Loucy (cell line): ENCODE measurements at regions not wholly inside any gene's neighbourhood (a gene's known extent, or its start where the extent isn't known, plus 50 kb on each side); places are given as distances from the start of the nearest gene placed in this dataset.

ENCODE experiments used
- H2AFZ ChIP-seq: fragments of 200-600 bp; sonication (generic); 2 replicates; pipeline ENCODE4 v1.6.0; 2016; ENCODE audit warnings: antibody characterized with exemption, mild to moderate bottlenecking, low read length, moderate library complexity
- H3F3A ChIP-seq: fragments of 200-600 bp; 2 replicates; pipeline ENCODE4 v1.6.0; 2016; ENCODE audit warnings: antibody characterized with exemption, low read depth, mild to moderate bottlenecking
- H3K27me3 ChIP-seq: fragments of 200-600 bp; sonication (generic); 2 replicates; pipeline ENCODE4 v1.6.1; 2014; ENCODE audit warnings: low read length, mild to moderate bottlenecking; ENCODE audit not compliant: insufficient read depth, poor library complexity, severe bottlenecking
- H3K36me3 ChIP-seq: fragments of 200-600 bp; sonication (generic); 2 replicates; pipeline ENCODE4 v1.6.1; 2016; ENCODE audit warnings: low read length; ENCODE audit not compliant: insufficient read depth
- H3K4me1 ChIP-seq: fragments of 200-600 bp; sonication (generic); 2 replicates; pipeline ENCODE4 v1.5.1; 2014; ENCODE audit warnings: low read length, mild to moderate bottlenecking; ENCODE audit not compliant: insufficient read depth, poor library complexity, severe bottlenecking
- H3K4me2 ChIP-seq: fragments of 200-600 bp; sonication (generic); 2 replicates; pipeline ENCODE4 v1.6.0; 2014; ENCODE audit warnings: antibody characterized with exemption, low read length, low read depth, mild to moderate bottlenecking; ENCODE audit not compliant: poor library complexity, severe bottlenecking
- H3K4me3 ChIP-seq: fragments of 200-600 bp; sonication (generic); 2 replicates; pipeline ENCODE4 v1.5.1; 2014; ENCODE audit warnings: low read length, mild to moderate bottlenecking, mixed read lengths; ENCODE audit not compliant: poor library complexity, severe bottlenecking
- H3K79me2 ChIP-seq: fragments of 200-600 bp; sonication (generic); 2 replicates; pipeline ENCODE4 v1.6.1; 2014; ENCODE audit warnings: low read length; ENCODE audit not compliant: insufficient read depth
- H3K9ac ChIP-seq: fragments of 200-600 bp; sonication (generic); 2 replicates; pipeline ENCODE4 v1.6.0; 2014; ENCODE audit warnings: mild to moderate bottlenecking, low read depth, low read length, moderate library complexity; ENCODE audit not compliant: poor library complexity, severe bottlenecking
- H3K9me2 ChIP-seq: fragments of 200-600 bp; sonication (generic); replicated peaks from 2 replicates; pipeline ENCODE4 v1.6.1; 2016; ENCODE audit warnings: low read depth, low read length, mixed read lengths
- H3K9me3 ChIP-seq: fragments of 200-600 bp; sonication (generic); 2 replicates; pipeline ENCODE4 v1.6.1; 2014; ENCODE audit warnings: mild to moderate bottlenecking, antibody characterized with exemption, low read length, low read depth; ENCODE audit not compliant: insufficient read depth
- H4K20me1 ChIP-seq: fragments of 200-600 bp; sonication (generic); 2 replicates; pipeline ENCODE4 v1.6.0; 2014; ENCODE audit warnings: antibody characterized with exemption, low read length, mild to moderate bottlenecking; ENCODE audit not compliant: insufficient read depth, poor library complexity, severe bottlenecking
- EZH2phosphoT487 ChIP-seq: fragments of 200-600 bp; IDR thresholded peaks from 2 replicates; pipeline ENCODE4 v1.6.1; 2018; ENCODE audit warnings: antibody characterized with exemption, mild to moderate bottlenecking, moderate library complexity, borderline replicate concordance
- TF ChIP-seq, protein P1 (sequence below): fragments of 200-600 bp; sonication (generic); conservative IDR thresholded peaks from 2 replicates; pipeline ENCODE4 v1.5.1; 2014; ENCODE audit warnings: mild to moderate bottlenecking, antibody characterized with exemption, low read length

DNA sequence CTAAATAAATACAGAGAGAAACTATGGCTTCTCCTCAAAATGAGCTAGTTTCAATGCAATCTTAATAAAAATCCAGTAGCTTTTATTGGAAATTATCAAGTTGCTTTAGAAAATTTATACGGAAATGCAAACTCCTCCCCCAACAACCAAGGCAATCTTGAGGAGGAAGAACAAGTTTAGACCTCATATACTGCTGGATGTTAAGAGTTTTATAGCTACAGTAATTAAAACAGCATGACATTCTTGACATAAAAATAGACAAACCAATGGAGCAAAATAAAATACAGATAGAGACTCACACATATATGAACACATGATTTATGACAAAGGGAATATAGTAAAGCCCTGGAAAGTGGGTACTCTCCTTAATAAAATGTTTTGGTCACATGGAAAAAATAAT is 368.7 kb downstream of the C12orf75 start:
- Histone ChIP-seq H3K9ac (no peak overlapping the region), H3K36me3 (no peaks in the 10 kb centered on the region), H3K4me1 (no peaks in the 10 kb centered on the region), H3F3A (no peaks in the 10 kb centered on the region), H4K20me1 (no peaks in the 10 kb centered on the region), H3K9me2 (no peaks in the 10 kb centered on the region), H3K9me3 (no peaks in the 10 kb centered on the region), H3K4me3 (no peak overlapping the region), H2AFZ (no peak overlapping the region), H3K79me2 (no peaks in the 10 kb centered on the region), H3K4me2 (no peak overlapping the region), H3K27me3 (no peaks in the 10 kb centered on the region)
- TF ChIP-seq, protein P1, sequence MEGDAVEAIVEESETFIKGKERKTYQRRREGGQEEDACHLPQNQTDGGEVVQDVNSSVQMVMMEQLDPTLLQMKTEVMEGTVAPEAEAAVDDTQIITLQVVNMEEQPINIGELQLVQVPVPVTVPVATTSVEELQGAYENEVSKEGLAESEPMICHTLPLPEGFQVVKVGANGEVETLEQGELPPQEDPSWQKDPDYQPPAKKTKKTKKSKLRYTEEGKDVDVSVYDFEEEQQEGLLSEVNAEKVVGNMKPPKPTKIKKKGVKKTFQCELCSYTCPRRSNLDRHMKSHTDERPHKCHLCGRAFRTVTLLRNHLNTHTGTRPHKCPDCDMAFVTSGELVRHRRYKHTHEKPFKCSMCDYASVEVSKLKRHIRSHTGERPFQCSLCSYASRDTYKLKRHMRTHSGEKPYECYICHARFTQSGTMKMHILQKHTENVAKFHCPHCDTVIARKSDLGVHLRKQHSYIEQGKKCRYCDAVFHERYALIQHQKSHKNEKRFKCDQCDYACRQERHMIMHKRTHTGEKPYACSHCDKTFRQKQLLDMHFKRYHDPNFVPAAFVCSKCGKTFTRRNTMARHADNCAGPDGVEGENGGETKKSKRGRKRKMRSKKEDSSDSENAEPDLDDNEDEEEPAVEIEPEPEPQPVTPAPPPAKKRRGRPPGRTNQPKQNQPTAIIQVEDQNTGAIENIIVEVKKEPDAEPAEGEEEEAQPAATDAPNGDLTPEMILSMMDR: no peak
- TF ChIP-seq EZH2phosphoT487: no peak

DNA sequence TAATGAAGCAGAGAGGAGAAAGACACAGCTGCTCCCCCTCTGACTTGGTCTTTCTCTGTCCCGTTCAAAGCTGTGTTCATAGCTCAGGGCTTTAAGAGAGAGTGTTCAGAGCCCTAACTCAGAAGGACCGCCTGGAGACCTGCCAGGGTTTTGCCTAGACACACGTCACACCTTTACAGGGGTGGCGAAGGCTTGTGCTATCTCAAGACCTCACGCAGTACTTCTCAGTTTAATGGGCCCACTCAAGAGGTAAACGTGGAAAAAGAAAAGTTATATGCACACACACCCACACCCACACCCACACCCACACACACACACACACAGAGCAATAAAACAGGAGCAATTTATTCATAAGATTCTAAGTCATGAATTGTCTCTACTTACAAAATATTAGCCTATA is 374.3 kb downstream of the C12orf75 start:
- H3K36me3 ChIP-seq: no peaks in the 10 kb centered on the region
- no peak overlapping the region for H2AFZ ChIP-seq
- H4K20me1 ChIP-seq: no peaks in the 10 kb centered on the region
- H3F3A ChIP-seq: no peaks in the 10 kb centered on the region
- no peaks in the 10 kb centered on the region for H3K27me3 ChIP-seq
- H3K4me2 ChIP-seq: no peak overlapping the region
- H3K9me2 ChIP-seq: no peaks in the 10 kb centered on the region
- H3K9me3 ChIP-seq: no peaks in the 10 kb centered on the region
- H3K79me2 ChIP-seq: no peaks in the 10 kb centered on the region
- H3K9ac ChIP-seq: no peak overlapping the region
- no peak overlapping the region for H3K4me3 ChIP-seq
- no peaks in the 10 kb centered on the region for H3K4me1 ChIP-seq
- TF ChIP-seq, protein P1: no peak
- TF ChIP-seq EZH2phosphoT487: no peak

DNA sequence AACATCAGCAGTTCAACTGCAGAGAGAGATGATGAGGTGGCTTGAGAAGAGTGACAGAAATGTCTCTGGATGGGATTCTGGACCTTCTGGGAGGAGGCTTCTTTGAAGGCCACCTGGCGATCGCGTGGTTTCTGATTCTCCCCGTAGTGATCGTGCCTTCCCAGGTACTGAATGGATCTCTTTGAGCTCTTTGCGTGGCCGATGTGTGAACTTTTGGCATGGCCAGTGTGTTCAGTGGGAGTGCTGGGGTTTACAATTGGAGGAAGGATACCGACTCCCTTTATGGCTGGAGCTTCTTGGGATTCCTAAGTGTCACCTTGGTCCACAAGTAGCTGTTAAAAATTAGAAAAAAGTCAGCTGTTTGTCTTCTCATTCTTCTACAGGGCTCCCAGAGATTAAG is 374.7 kb downstream of the C12orf75 start:
- Histone ChIP-seq H3K9me3 (no peaks in the 10 kb centered on the region), H4K20me1 (no peaks in the 10 kb centered on the region), H3K9me2 (no peaks in the 10 kb centered on the region), H3K27me3 (no peaks in the 10 kb centered on the region), H3K36me3 (no peaks in the 10 kb centered on the region), H3K4me3 (no peak overlapping the region), H3K79me2 (no peaks in the 10 kb centered on the region), H3K4me1 (no peaks in the 10 kb centered on the region), H2AFZ (no peak overlapping the region), H3K4me2 (no peak overlapping the region), H3F3A (no peaks in the 10 kb centered on the region), H3K9ac (no peak overlapping the region)
- no peak for TF ChIP-seq EZH2phosphoT487
- TF ChIP-seq, protein P1: no peak
